ENCODE measurements at regions not wholly inside any gene's neighbourhood (a gene's known extent, or its start where the extent isn't known, plus 50 kb on each side); places are given as distances from the start of the nearest gene placed in this dataset.
A peak's percentile ranks its signal among the peaks of the same experiment; 100 is the strongest.

GRCh38 chr15:29568840-29569532 is 253.3 kb downstream of the TJP1 start:
- no peak overlapping the region for H3K4me3 Mint-ChIP-seq (ENCODE audit: unreplicated experiment)
- POLR2A ChIA-PET, result no interaction called here
- no TSS peak for BruUV-seq (replicated peaks)
- no peaks in the 10 kb centered on the region for H3K36me3 Mint-ChIP-seq (ENCODE audit: insufficient read depth, unreplicated experiment)
- H3K27ac Mint-ChIP-seq (ENCODE audit: low read depth, unreplicated experiment), result no peak overlapping the region
- intact Hi-C loops (cut with micrococcal nuclease), result no loop called here
- no peaks in the 10 kb centered on the region for H3K9me3 Mint-ChIP-seq (ENCODE audit: unreplicated experiment)
- TF ChIP-seq, protein P1, sequence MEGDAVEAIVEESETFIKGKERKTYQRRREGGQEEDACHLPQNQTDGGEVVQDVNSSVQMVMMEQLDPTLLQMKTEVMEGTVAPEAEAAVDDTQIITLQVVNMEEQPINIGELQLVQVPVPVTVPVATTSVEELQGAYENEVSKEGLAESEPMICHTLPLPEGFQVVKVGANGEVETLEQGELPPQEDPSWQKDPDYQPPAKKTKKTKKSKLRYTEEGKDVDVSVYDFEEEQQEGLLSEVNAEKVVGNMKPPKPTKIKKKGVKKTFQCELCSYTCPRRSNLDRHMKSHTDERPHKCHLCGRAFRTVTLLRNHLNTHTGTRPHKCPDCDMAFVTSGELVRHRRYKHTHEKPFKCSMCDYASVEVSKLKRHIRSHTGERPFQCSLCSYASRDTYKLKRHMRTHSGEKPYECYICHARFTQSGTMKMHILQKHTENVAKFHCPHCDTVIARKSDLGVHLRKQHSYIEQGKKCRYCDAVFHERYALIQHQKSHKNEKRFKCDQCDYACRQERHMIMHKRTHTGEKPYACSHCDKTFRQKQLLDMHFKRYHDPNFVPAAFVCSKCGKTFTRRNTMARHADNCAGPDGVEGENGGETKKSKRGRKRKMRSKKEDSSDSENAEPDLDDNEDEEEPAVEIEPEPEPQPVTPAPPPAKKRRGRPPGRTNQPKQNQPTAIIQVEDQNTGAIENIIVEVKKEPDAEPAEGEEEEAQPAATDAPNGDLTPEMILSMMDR (IDR thresholded peaks at IDR 0.05; ENCODE audit: unreplicated experiment), result no peak
- H3K4me1 Mint-ChIP-seq (ENCODE audit: insufficient read depth, unreplicated experiment), result no peaks in the 10 kb centered on the region
- peaks cover 52% of the 10 kb centered on the region for H3K27me3 Mint-ChIP-seq (ENCODE audit: insufficient read depth, unreplicated experiment)
- CTCF ChIA-PET, result interaction anchor here (0.5 to 1.3 kb wide), 12 partner anchors 14 to 435 kb away, joined by 3 to 6 read pairs (median 3); no protein-coding TSS in a partner anchor
- DNase-seq (ENCODE audit: unreplicated experiment), result peak; percentile 33

DNA sequence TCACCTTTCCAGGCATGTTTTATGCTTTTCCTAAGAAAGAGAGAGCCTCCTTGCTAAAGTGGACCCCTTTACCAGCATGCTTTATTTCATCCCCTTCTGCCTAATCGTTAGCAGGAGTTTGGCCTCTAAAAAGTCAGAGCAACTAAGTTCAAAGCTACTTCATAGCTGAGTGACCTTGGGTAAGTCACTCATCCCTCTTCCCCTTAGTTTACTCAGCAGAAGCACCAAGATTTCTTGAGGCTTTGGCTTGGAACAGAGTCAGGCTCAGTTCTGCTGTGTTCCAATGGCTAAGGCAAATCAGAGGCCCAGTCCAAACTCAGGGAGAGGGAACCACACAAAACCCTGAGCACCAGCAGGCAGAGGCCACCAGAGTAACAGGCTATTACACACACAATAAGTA is 254.9 kb downstream of the TJP1 start:
- no peak overlapping the region for H3K4me3 Mint-ChIP-seq (ENCODE audit: unreplicated experiment)
- no TSS peak for BruUV-seq (replicated peaks)
- no peaks in the 10 kb centered on the region for H3K36me3 Mint-ChIP-seq (ENCODE audit: insufficient read depth, unreplicated experiment)
- ChIA-PET CTCF (no interaction called here), POLR2A (no interaction called here)
- H3K27ac Mint-ChIP-seq (ENCODE audit: low read depth, unreplicated experiment), result no peak overlapping the region
- intact Hi-C loops (cut with micrococcal nuclease), result no loop called here
- H3K27me3 Mint-ChIP-seq (ENCODE audit: insufficient read depth, unreplicated experiment), result peaks cover 39% of the 10 kb centered on the region
- no peak for DNase-seq (ENCODE audit: unreplicated experiment)
- H3K9me3 Mint-ChIP-seq (ENCODE audit: unreplicated experiment), result peaks cover 8% of the 10 kb centered on the region
- no peaks in the 10 kb centered on the region for H3K4me1 Mint-ChIP-seq (ENCODE audit: insufficient read depth, unreplicated experiment)
- TF ChIP-seq, protein P1 (IDR thresholded peaks at IDR 0.05; ENCODE audit: unreplicated experiment), result no peak

DNA sequence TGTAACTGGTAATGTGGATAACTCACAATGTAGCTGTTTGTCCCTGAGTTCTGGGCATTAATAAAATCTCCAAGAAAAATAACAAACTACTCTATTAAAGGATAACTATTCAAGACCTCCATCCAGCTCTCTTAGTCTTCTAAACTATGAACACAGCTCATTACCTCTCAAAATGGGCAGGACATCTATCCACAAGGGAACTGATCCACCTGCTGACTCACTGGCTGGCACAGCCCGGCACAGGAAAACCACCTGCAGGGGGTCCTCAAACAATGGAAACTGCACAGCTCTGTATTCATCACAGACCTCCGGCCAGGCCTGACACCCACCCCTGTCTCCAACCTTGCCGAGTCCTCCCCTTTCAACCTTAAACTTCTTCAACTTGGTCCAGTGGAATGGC is 255.4 kb downstream of the TJP1 start:
- ChIA-PET POLR2A (no interaction called here), CTCF (no interaction called here)
- H3K27me3 Mint-ChIP-seq (ENCODE audit: insufficient read depth, unreplicated experiment), result peaks cover 34% of the 10 kb centered on the region
- no peak overlapping the region for H3K4me3 Mint-ChIP-seq (ENCODE audit: unreplicated experiment)
- intact Hi-C loops (cut with micrococcal nuclease), result no loop called here
- BruUV-seq (replicated peaks), result no TSS peak
- no peaks in the 10 kb centered on the region for H3K4me1 Mint-ChIP-seq (ENCODE audit: insufficient read depth, unreplicated experiment)
- H3K36me3 Mint-ChIP-seq (ENCODE audit: insufficient read depth, unreplicated experiment), result no peaks in the 10 kb centered on the region
- peaks cover 8% of the 10 kb centered on the region for H3K9me3 Mint-ChIP-seq (ENCODE audit: unreplicated experiment)
- DNase-seq (ENCODE audit: unreplicated experiment), result peak; percentile 3
- H3K27ac Mint-ChIP-seq (ENCODE audit: low read depth, unreplicated experiment), result no peak overlapping the region
- TF ChIP-seq, protein P1 (IDR thresholded peaks at IDR 0.05; ENCODE audit: unreplicated experiment), result no peak

GRCh38 chr15:29563112-29563511 is 259.2 kb downstream of the TJP1 start:
- BruUV-seq (replicated peaks), result no TSS peak
- ChIA-PET POLR2A (no interaction called here), CTCF (no interaction called here)
- Mint-ChIP-seq H3K27me3 (ENCODE audit: insufficient read depth, unreplicated experiment) (peaks cover 38% of the 10 kb centered on the region), H3K4me1 (ENCODE audit: insufficient read depth, unreplicated experiment) (no peaks in the 10 kb centered on the region), H3K36me3 (ENCODE audit: insufficient read depth, unreplicated experiment) (peaks cover 6% of the 10 kb centered on the region), H3K27ac (ENCODE audit: low read depth, unreplicated experiment) (no peak overlapping the region), H3K9me3 (ENCODE audit: unreplicated experiment) (peaks cover 8% of the 10 kb centered on the region), H3K4me3 (ENCODE audit: unreplicated experiment) (no peak overlapping the region)
- DNase-seq (ENCODE audit: unreplicated experiment), result no peak
- intact Hi-C loops (cut with micrococcal nuclease), result no loop called here
- TF ChIP-seq, protein P1 (IDR thresholded peaks at IDR 0.05; ENCODE audit: unreplicated experiment), result no peak
